ENCODE measurements at regions not wholly inside any gene's neighbourhood (a gene's known extent, or its start where the extent isn't known, plus 50 kb on each side); places are given as distances from the start of the nearest gene placed in this dataset.
"Not testable (repeated sequence)": the region's sequence is repeated elsewhere in the genome, so short reads cannot be mapped to it uniquely, and the experiment has no call there.

- TF ChIP-seq, protein P1, sequence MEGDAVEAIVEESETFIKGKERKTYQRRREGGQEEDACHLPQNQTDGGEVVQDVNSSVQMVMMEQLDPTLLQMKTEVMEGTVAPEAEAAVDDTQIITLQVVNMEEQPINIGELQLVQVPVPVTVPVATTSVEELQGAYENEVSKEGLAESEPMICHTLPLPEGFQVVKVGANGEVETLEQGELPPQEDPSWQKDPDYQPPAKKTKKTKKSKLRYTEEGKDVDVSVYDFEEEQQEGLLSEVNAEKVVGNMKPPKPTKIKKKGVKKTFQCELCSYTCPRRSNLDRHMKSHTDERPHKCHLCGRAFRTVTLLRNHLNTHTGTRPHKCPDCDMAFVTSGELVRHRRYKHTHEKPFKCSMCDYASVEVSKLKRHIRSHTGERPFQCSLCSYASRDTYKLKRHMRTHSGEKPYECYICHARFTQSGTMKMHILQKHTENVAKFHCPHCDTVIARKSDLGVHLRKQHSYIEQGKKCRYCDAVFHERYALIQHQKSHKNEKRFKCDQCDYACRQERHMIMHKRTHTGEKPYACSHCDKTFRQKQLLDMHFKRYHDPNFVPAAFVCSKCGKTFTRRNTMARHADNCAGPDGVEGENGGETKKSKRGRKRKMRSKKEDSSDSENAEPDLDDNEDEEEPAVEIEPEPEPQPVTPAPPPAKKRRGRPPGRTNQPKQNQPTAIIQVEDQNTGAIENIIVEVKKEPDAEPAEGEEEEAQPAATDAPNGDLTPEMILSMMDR (conservative IDR thresholded peaks at IDR 0.05; ENCODE audit: low read depth, low read length), result no peak
- DNase-seq (ENCODE audit: low read depth), result no peak
- no peak overlapping the region for H3K4me3 ChIP-seq (ENCODE audit: low read length)
Measured at GRCh38 chr13:47892374-47892773, 108.7 kb downstream of the SUCLA2 start.

DNA sequence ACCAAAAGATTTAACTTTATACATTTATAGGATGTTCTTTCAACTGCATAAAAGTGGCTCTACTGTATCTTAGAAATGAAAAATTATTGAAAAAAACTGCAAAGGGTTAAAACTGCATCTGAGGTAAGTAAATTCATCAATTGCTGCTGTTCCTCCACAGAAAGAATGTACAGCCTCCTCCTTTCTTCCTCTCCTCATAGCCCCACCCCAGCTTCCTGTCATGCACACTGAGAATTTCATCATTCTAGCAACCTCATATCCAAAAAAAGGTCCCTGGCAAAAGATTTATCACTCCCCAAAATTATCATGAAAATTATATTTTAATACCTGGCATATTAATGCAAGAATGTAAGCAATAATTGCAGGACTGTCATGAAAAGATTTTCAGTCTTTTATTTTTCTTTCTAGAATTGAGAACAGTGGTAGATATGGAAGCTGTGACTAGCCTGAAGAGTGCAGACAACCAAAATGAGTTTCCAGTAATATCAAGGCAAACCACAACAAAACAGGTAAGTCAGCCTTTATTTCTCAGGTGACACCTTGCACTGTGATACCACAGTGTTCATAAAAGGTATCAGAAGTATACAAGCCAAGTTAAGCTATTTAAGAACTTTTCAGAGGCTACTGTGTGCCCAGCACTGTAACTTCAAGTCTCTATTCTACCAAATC is 110.8 kb downstream of the SUCLA2 start:
- no peak for DNase-seq (ENCODE audit: low read depth)
- no peak overlapping the region for H3K4me3 ChIP-seq (ENCODE audit: low read length)
- TF ChIP-seq, protein P1 (conservative IDR thresholded peaks at IDR 0.05; ENCODE audit: low read depth, low read length), result no peak

DNA sequence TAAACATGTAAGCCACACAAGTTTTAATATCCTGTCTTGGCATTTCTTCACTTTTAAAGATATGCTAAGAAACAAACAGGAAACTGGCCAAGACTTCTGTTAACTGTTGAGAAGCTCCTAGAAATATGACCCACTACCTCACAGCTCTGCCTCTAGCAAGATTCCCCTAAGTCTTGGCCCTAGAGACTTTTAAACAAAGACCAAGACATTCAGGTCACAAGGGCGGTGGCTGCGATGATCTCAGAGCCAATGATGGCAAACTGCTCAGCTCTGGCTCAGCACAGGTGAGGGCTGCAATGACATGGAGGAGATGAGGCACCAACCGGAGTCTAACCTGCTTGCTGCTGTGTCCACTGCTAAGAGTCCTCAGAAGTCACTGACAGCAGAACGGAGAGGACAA is 114.8 kb downstream of the SUCLA2 start:
- H3K4me3 ChIP-seq (ENCODE audit: low read length), result no peak overlapping the region
- no peak for DNase-seq (ENCODE audit: low read depth)
- TF ChIP-seq, protein P1 (conservative IDR thresholded peaks at IDR 0.05; ENCODE audit: low read depth, low read length), result no peak

- TF ChIP-seq, protein P1 (conservative IDR thresholded peaks at IDR 0.05; ENCODE audit: low read depth, low read length), result no peak
- no peak for DNase-seq (ENCODE audit: low read depth)
Measured at GRCh38 chr13:47875201-47875600, 125.9 kb downstream of the SUCLA2 start.

DNA sequence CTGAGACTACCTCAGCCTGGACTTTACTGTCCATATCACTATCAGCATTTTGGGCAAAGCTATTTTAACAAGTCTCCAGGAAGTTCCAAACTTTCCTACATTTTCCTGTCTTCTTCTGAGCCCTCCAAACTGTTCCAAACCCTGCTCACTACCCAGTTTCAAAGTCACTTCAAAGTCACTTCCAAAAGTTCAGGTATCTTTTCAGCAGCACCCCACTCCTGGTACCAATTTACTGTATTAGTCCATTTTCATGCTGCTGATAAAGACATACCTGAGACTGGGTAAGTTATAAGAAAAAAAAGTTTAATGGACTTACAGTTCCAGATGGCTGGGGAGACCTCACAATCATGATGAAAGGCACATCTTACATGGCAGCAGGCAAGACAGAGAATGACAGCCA is 127.1 kb downstream of the SUCLA2 start:
- not testable (repeated sequence) for H3K4me3 ChIP-seq (ENCODE audit: low read length); DNase-seq (ENCODE audit: low read depth)

More at GRCh38 chr13:47875201-47875600, 125.9 kb downstream of the SUCLA2 start:
- H3K4me3 ChIP-seq (ENCODE audit: low read length), result no peak overlapping the region

DNA sequence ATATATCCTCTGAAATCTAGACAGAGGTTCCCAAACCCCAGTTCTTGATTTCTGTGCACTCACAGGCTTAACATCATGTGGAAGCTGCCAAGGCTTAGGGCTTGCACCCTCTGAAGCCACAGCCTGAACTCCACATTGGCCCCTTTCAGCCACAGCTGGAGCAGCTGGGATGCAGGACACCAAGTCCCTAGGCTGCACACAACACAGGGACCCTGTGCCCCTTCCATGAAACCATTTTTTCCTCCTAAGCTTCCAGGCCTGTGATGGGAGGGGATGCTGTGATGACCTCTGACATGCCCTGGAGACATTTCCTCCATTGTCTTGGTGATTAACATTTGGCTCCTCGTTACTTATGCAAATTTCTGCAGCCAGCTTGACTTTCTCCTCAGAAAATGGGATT is 127.8 kb downstream of the SUCLA2 start:
- not testable (repeated sequence) for H3K4me3 ChIP-seq (ENCODE audit: low read length); DNase-seq (ENCODE audit: low read depth)

DNA sequence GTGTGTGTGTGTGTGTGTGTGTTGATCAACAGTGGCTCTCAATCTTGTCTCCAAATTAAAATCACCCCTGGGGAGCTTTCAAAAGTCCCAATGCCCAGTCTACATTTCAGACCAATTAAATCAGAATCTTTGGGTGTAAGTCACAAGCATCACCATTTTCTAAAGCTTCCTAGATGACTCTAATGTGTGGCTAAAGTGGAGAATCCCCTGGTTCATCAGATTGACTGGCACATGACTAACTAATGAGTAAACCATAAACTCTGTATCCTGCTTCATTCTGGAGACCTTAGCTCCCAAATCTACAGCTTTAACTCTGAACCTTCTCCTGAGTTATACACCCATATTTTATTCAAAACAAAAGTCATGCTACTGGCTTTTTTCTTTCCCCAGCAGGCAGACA is 131.3 kb downstream of the SUCLA2 start:
- no peak for DNase-seq (ENCODE audit: low read depth)
- TF ChIP-seq, protein P1 (conservative IDR thresholded peaks at IDR 0.05; ENCODE audit: low read depth, low read length), result no peak
- no peak overlapping the region for H3K4me3 ChIP-seq (ENCODE audit: low read length)

DNA sequence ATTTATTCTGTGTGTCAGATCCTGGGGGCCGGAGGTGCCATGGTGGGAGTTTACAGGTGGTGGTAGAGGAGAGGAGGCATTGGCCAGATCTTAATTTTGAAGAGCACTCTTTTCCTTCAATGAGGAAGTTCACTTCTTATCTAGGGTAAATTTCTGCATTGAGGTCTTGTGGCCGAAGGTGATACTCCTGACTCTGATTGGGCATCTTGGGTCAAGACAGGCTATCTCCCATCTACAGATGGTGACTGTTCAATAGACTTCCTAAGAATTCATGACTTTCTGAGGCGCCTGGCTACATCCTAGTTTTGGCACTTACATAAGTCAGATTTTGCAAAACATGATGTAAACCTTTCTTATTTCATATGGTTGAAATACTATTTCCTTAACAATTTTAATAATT is 135.2 kb downstream of the SUCLA2 start:
- H3K4me3 ChIP-seq (ENCODE audit: low read length), result no peak overlapping the region
- TF ChIP-seq, protein P1 (conservative IDR thresholded peaks at IDR 0.05; ENCODE audit: low read depth, low read length), result no peak
- DNase-seq (ENCODE audit: low read depth), result no peak
